GM18520 (cell line): ENCODE measurements at regions not wholly inside any gene's neighbourhood (a gene's known extent, or its start where the extent isn't known, plus 50 kb on each side); places are given as distances from the start of the nearest gene placed in this dataset.
A peak's percentile ranks its signal among the peaks of the same experiment; 100 is the strongest.

ENCODE experiments used
- ATAC-seq: cut with Tn5 transposase; IDR thresholded peaks from one replicate; pipeline ENCODE4 v1.9.1; 2021; ENCODE audit not compliant: unreplicated experiment

GRCh38 chr5:100479079-100479688 lies 56.0 kb upstream of the FAM174A start:
- ATAC-seq = no peak

GRCh38 chr5:100472091-100472490 lies 63.1 kb upstream of the FAM174A start:
- ATAC-seq = no peak

GRCh38 chr5:100469767-100470166 lies 65.4 kb upstream of the FAM174A start:
- ATAC-seq = peak; percentile 70

- ATAC-seq = no peak
Observed at GRCh38 chr5:100464418-100464817, 70.8 kb upstream of the FAM174A start.

- ATAC-seq = no peak
Observed at GRCh38 chr5:100456615-100457014, 78.6 kb upstream of the FAM174A start.

- ATAC-seq = no peak
Observed at GRCh38 chr5:100452126-100452525, 83.0 kb upstream of the FAM174A start.

- ATAC-seq = no peak
Observed at GRCh38 chr5:100448111-100448528, 87.1 kb upstream of the FAM174A start.

GRCh38 chr5:100446879-100447430 lies 88.2 kb upstream of the FAM174A start:
- no peak for ATAC-seq

GRCh38 chr5:100444961-100445360 lies 90.2 kb upstream of the FAM174A start:
- no peak for ATAC-seq

- no peak for ATAC-seq
Observed at GRCh38 chr5:100434815-100435214, 100.4 kb upstream of the FAM174A start.

GRCh38 chr5:100432741-100433140 lies 102.4 kb upstream of the FAM174A start:
- ATAC-seq = no peak

- no peak for ATAC-seq
Observed at GRCh38 chr5:100430268-100431195, 104.6 kb upstream of the FAM174A start.

- ATAC-seq = no peak
Observed at GRCh38 chr5:100424787-100425186, 110.4 kb upstream of the FAM174A start.

GRCh38 chr5:100424017-100424416 lies 111.2 kb upstream of the FAM174A start:
- no peak for ATAC-seq

- ATAC-seq = no peak
Observed at GRCh38 chr5:100423330-100423729, 111.8 kb upstream of the FAM174A start.

GRCh38 chr5:100421360-100421759 lies 113.8 kb upstream of the FAM174A start:
- no peak for ATAC-seq

- ATAC-seq = no peak
Observed at GRCh38 chr5:100418231-100418630, 116.9 kb upstream of the FAM174A start.

GRCh38 chr5:100409660-100410151 lies 125.5 kb upstream of the FAM174A start:
- no peak for ATAC-seq

- ATAC-seq = no peak
Observed at GRCh38 chr5:100407053-100407452, 128.1 kb upstream of the FAM174A start.

- ATAC-seq = no peak
Observed at GRCh38 chr5:100406640-100407039, 128.5 kb upstream of the FAM174A start.

GRCh38 chr5:100402071-100402470 lies 133.1 kb upstream of the FAM174A start:
- no peak for ATAC-seq

GRCh38 chr5:100401149-100401548 lies 134.0 kb upstream of the FAM174A start:
- no peak for ATAC-seq
